Osteoblast (primary cell): ENCODE measurements at regions not wholly inside any gene's neighbourhood (a gene's known extent, or its start where the extent isn't known, plus 50 kb on each side); places are given as distances from the start of the nearest gene placed in this dataset.
"Not testable (repeated sequence)": the region's sequence is repeated elsewhere in the genome, so short reads cannot be mapped to it uniquely, and the experiment has no call there.

Experiments
- DNase-seq: peaks from one replicate; pipeline ENCODE4 v3.0.0; 2011; ENCODE audit warnings: low spot score, mixed read lengths; ENCODE audit not compliant: insufficient read length; ENCODE audit errors: missing footprints
- H2AFZ ChIP-seq: 2 replicates; pipeline ENCODE4 v1.6.0; 2011; ENCODE audit warnings: mild to moderate bottlenecking, low read length
- H3K27ac ChIP-seq: 2 replicates; pipeline ENCODE4 v1.5.1; 2011; ENCODE audit warnings: mild to moderate bottlenecking, low read depth, low read length, moderate library complexity
- H3K27me3 ChIP-seq: 2 replicates; pipeline ENCODE4 v1.6.0; 2012; ENCODE audit warnings: mild to moderate bottlenecking, control low read depth, inconsistent platforms, low read length, moderate library complexity; ENCODE audit not compliant: insufficient read depth
- H3K36me3 ChIP-seq: 2 replicates; pipeline ENCODE4 v1.5.1; 2011; ENCODE audit warnings: mild to moderate bottlenecking, low read length, control low read depth, moderate library complexity; ENCODE audit not compliant: insufficient read depth
- H3K4me1 ChIP-seq: 2 replicates; pipeline ENCODE4 v1.5.1; 2011; ENCODE audit warnings: mild to moderate bottlenecking, low read length, control low read depth, moderate library complexity; ENCODE audit not compliant: insufficient read depth
- H3K4me2 ChIP-seq: 2 replicates; pipeline ENCODE4 v1.6.0; 2011; ENCODE audit warnings: mild to moderate bottlenecking, low read length; ENCODE audit not compliant: insufficient read depth
- H3K4me3 ChIP-seq: fragments of 200-600 bp; sonication (generic); 3 replicates; pipeline ENCODE4 v1.5.1; 2012; ENCODE audit warnings: mild to moderate bottlenecking, low read length, inconsistent platforms; ENCODE audit not compliant: insufficient read depth
- H3K79me2 ChIP-seq: 2 replicates; pipeline ENCODE4 v1.6.0; 2012; ENCODE audit warnings: mild to moderate bottlenecking, low read length, control low read depth, inconsistent platforms; ENCODE audit not compliant: insufficient read depth
- H3K9me3 ChIP-seq: 2 replicates; pipeline ENCODE4 v1.5.1; 2011; ENCODE audit warnings: low read depth, low read length, control low read depth
- H4K20me1 ChIP-seq: 2 replicates; pipeline ENCODE4 v1.6.0; 2012; ENCODE audit warnings: mild to moderate bottlenecking, low read length, control low read depth; ENCODE audit not compliant: insufficient read depth
- TF ChIP-seq, protein P1 (sequence below): IDR thresholded peaks from 2 replicates; pipeline ENCODE4 v1.5.1; 2011; ENCODE audit warnings: mild to moderate bottlenecking, low read depth, low read length, moderate library complexity; ENCODE audit errors: extremely low read depth

- H3K4me2 ChIP-seq = no peak overlapping the region
- TF ChIP-seq, protein P1, sequence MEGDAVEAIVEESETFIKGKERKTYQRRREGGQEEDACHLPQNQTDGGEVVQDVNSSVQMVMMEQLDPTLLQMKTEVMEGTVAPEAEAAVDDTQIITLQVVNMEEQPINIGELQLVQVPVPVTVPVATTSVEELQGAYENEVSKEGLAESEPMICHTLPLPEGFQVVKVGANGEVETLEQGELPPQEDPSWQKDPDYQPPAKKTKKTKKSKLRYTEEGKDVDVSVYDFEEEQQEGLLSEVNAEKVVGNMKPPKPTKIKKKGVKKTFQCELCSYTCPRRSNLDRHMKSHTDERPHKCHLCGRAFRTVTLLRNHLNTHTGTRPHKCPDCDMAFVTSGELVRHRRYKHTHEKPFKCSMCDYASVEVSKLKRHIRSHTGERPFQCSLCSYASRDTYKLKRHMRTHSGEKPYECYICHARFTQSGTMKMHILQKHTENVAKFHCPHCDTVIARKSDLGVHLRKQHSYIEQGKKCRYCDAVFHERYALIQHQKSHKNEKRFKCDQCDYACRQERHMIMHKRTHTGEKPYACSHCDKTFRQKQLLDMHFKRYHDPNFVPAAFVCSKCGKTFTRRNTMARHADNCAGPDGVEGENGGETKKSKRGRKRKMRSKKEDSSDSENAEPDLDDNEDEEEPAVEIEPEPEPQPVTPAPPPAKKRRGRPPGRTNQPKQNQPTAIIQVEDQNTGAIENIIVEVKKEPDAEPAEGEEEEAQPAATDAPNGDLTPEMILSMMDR = no peak
- H4K20me1 ChIP-seq = no peaks in the 10 kb centered on the region
- H3K27ac ChIP-seq = no peak overlapping the region
- H3K4me3 ChIP-seq = no peak overlapping the region
- H3K36me3 ChIP-seq = no peaks in the 10 kb centered on the region
- H3K9me3 ChIP-seq = no peaks in the 10 kb centered on the region
- H3K27me3 ChIP-seq = no peaks in the 10 kb centered on the region
- no peaks in the 10 kb centered on the region for H3K4me1 ChIP-seq
- H2AFZ ChIP-seq = no peak overlapping the region
- H3K79me2 ChIP-seq = no peaks in the 10 kb centered on the region
- no peak for DNase-seq
Observed at GRCh38 chr5:136590581-136590980, 225.2 kb upstream of the TRPC7 start.

DNA sequence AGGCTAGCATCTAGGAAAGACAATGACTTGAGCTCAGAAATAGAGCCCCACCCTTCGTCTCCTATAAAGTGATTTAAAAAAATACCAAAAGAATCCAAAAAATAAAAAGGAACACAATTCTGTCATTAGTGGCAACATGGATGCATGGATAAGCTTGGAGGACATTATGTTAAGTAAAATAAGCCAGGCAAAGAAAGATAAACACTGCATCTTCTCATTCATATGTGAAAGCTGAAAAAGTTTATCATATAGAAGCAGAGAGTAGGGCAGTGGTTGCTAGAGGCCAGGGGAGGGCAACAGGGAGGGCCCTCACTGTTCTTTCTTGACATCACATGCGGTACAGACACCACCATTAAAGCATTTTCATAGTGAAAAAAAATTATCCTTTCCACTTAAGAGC lies 220.9 kb upstream of the TRPC7 start:
- Histone ChIP-seq H4K20me1 (no peaks in the 10 kb centered on the region), H3K9me3 (no peaks in the 10 kb centered on the region), H3K4me2 (no peak overlapping the region), H3K27ac (no peak overlapping the region), H3K27me3 (no peaks in the 10 kb centered on the region), H3K36me3 (no peaks in the 10 kb centered on the region), H3K4me3 (no peak overlapping the region), H2AFZ (no peak overlapping the region), H3K4me1 (no peaks in the 10 kb centered on the region), H3K79me2 (no peaks in the 10 kb centered on the region)
- DNase-seq = no peak
- TF ChIP-seq, protein P1 = no peak

GRCh38 chr5:136584474-136584873 lies 219.1 kb upstream of the TRPC7 start:
- Histone ChIP-seq H3K27ac (no peak overlapping the region), H3K4me2 (no peak overlapping the region), H3K4me3 (no peak overlapping the region), H3K9me3 (no peaks in the 10 kb centered on the region), H3K36me3 (no peaks in the 10 kb centered on the region), H3K79me2 (no peaks in the 10 kb centered on the region), H4K20me1 (no peaks in the 10 kb centered on the region), H3K27me3 (no peaks in the 10 kb centered on the region), H2AFZ (no peak overlapping the region), H3K4me1 (no peaks in the 10 kb centered on the region)
- DNase-seq = no peak
- TF ChIP-seq, protein P1 = no peak

GRCh38 chr5:136579238-136579637 lies 213.9 kb upstream of the TRPC7 start:
- no peak overlapping the region for H2AFZ ChIP-seq
- H3K27ac ChIP-seq = no peak overlapping the region
- no peaks in the 10 kb centered on the region for H3K36me3 ChIP-seq
- H3K4me2 ChIP-seq = no peak overlapping the region
- TF ChIP-seq, protein P1 = no peak
- no peaks in the 10 kb centered on the region for H3K79me2 ChIP-seq
- no peaks in the 10 kb centered on the region for H4K20me1 ChIP-seq
- H3K27me3 ChIP-seq = no peaks in the 10 kb centered on the region
- no peak for DNase-seq
- H3K4me3 ChIP-seq = no peak overlapping the region
- no peaks in the 10 kb centered on the region for H3K9me3 ChIP-seq
- H3K4me1 ChIP-seq = no peaks in the 10 kb centered on the region

GRCh38 chr5:136569875-136570274 lies 204.5 kb upstream of the TRPC7 start:
- H2AFZ ChIP-seq, H3K4me2 ChIP-seq, H3K27me3 ChIP-seq, H3K4me3 ChIP-seq, H4K20me1 ChIP-seq, H3K36me3 ChIP-seq, H3K79me2 ChIP-seq, DNase-seq, H3K4me1 ChIP-seq, H3K27ac ChIP-seq, H3K9me3 ChIP-seq: not testable (repeated sequence)

DNA sequence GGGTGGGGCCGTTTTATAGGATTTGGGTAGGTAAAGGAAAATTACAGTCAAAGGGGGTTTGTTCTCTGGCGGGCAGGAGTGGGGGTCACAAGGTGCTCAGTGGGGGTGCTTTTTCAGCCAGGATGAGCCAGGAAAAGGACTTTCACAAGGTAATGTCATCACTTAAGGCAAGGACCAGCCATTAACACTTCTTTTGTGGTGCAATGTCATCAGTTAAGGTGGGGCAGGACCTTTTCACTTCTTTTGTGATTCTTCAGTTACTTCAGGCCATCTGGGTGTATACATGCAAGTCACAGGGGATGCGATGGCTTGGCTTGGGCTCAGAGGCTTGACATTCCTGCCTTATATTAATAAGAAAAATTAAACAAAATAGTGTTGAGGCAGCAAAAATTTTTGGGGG lies 200.1 kb upstream of the TRPC7 start:
- not testable (repeated sequence) for H2AFZ ChIP-seq

More for the DNA sequence above, 200.1 kb upstream of the TRPC7 start:
- H3K4me2 ChIP-seq, H3K27ac ChIP-seq, H3K27me3 ChIP-seq, H3K36me3 ChIP-seq, H4K20me1 ChIP-seq, H3K4me3 ChIP-seq, H3K4me1 ChIP-seq, H3K9me3 ChIP-seq, DNase-seq, H3K79me2 ChIP-seq: not testable (repeated sequence)
